Mucosa of descending colon (tissue), 3 donors: ENCODE measurements at regions not wholly inside any gene's neighbourhood (a gene's known extent, or its start where the extent isn't known, plus 50 kb on each side); places are given as distances from the start of the nearest gene placed in this dataset.

Source experiments
- ATAC-seq: fragments of 200-7000 bp; cut with Tn5 transposase; one replicate; pipeline ENCODE4 v1.9.1; 2020; ENCODE audit warnings: mild to moderate bottlenecking, moderate library complexity
- DNase-seq, 3 donors: peaks; one replicate each; pipeline ENCODE4 v3.0.0-alpha.2; 2020
- H3K36me3 ChIP-seq: fragments of 200-600 bp; one replicate; pipeline ENCODE4 v1.8.0; 2021; ENCODE audit warnings: low read depth, mild to moderate bottlenecking
- H3K4me1 ChIP-seq: fragments of 200-600 bp; one replicate; pipeline ENCODE4 v1.8.0; 2021; ENCODE audit warnings: low read depth, mild to moderate bottlenecking
- H3K4me3 ChIP-seq: fragments of 200-600 bp; one replicate; pipeline ENCODE4 v1.8.0; 2021; ENCODE audit warnings: mild to moderate bottlenecking
- H3K9me3 ChIP-seq: fragments of 200-600 bp; one replicate; pipeline ENCODE4 v1.8.0; 2021; ENCODE audit warnings: mild to moderate bottlenecking
- CTCF ChIP-seq: fragments of 200-600 bp; IDR thresholded peaks from one replicate; pipeline ENCODE4 v1.8.0; 2022; ENCODE audit warnings: antibody characterized with exemption, mild to moderate bottlenecking
- intact Hi-C, 2 donors: fragments of 100-400 bp; cut with DNase I in 1 of 2; cut with micrococcal nuclease in 1 of 2; formaldehyde crosslinking; loops; one replicate each; pipeline versions ENCODE4 v1.11.0 to v1.11.1; 2022; cut with DNase I, micrococcal nuclease
- donor health status: DM: no; HTN: no; CAD: no; lungs with moderate emphysema.
- donor health status: DM: no; HTN: no; CAD: no.
- donor health status: DM: no; HTN: yes; CAD: no.

- Histone ChIP-seq H3K4me1 (no peaks in the 10 kb centered on the region), H3K36me3 (no peaks in the 10 kb centered on the region), H3K4me3 (no peak overlapping the region), H3K9me3 (no peaks in the 10 kb centered on the region)
- no peak for TF ChIP-seq CTCF
- DNase-seq = no peak
- ATAC-seq = no peak
- intact Hi-C loops = no loop called here
These were observed 208.7 kb downstream of the LMX1A start for GRCh38 chr1:165147799-165148198.

- intact Hi-C loops = no loop called here
- H3K36me3 ChIP-seq = no peaks in the 10 kb centered on the region
- H3K4me3 ChIP-seq = no peak overlapping the region
- H3K9me3 ChIP-seq = no peaks in the 10 kb centered on the region
- no peaks in the 10 kb centered on the region for H3K4me1 ChIP-seq
- peak; percentile 77 for ATAC-seq
- DNase-seq = peak in 2 of 3 donors; percentile 28 to 69
- TF ChIP-seq CTCF = peak; percentile 42
These were observed 211.6 kb downstream of the LMX1A start for GRCh38 chr1:165144757-165145397.

- intact Hi-C loops = no loop called here
- H3K36me3 ChIP-seq = no peaks in the 10 kb centered on the region
- no peaks in the 10 kb centered on the region for H3K4me1 ChIP-seq
- H3K4me3 ChIP-seq = no peak overlapping the region
- DNase-seq = peak in 2 of 3 donors; percentile 51 to 63
- ATAC-seq = peak; percentile 62
- peak; percentile 51 for TF ChIP-seq CTCF
- no peaks in the 10 kb centered on the region for H3K9me3 ChIP-seq
These were observed 213.0 kb downstream of the LMX1A start for GRCh38 chr1:165143437-165144065.

GRCh38 chr1:165138960-165139359 lies 217.6 kb downstream of the LMX1A start:
- no peaks in the 10 kb centered on the region for H3K36me3 ChIP-seq
- no peaks in the 10 kb centered on the region for H3K9me3 ChIP-seq
- ATAC-seq (no peak), DNase-seq (no peak)
- no peaks in the 10 kb centered on the region for H3K4me1 ChIP-seq
- no peak overlapping the region for H3K4me3 ChIP-seq
- intact Hi-C loops = no loop called here
- TF ChIP-seq CTCF = no peak

GRCh38 chr1:165137551-165138316 lies 218.8 kb downstream of the LMX1A start:
- intact Hi-C loops = no loop called here
- ATAC-seq = no peak
- DNase-seq = no peak

More at GRCh38 chr1:165137551-165138316, 218.8 kb downstream of the LMX1A start:
- Histone ChIP-seq H3K9me3 (no peaks in the 10 kb centered on the region), H3K4me3 (no peak overlapping the region), H3K36me3 (no peaks in the 10 kb centered on the region), H3K4me1 (no peaks in the 10 kb centered on the region)
- TF ChIP-seq CTCF = no peak
